HG03460 (cell line): ENCODE measurements at regions not wholly inside any gene's neighbourhood (a gene's known extent, or its start where the extent isn't known, plus 50 kb on each side); places are given as distances from the start of the nearest gene placed in this dataset.
"Not testable (repeated sequence)": the region's sequence is repeated elsewhere in the genome, so short reads cannot be mapped to it uniquely, and the experiment has no call there.

ENCODE experiments used
- ATAC-seq: cut with Tn5 transposase; IDR thresholded peaks from one replicate; pipeline ENCODE4 v1.9.1; 2021; ENCODE audit not compliant: unreplicated experiment

DNA sequence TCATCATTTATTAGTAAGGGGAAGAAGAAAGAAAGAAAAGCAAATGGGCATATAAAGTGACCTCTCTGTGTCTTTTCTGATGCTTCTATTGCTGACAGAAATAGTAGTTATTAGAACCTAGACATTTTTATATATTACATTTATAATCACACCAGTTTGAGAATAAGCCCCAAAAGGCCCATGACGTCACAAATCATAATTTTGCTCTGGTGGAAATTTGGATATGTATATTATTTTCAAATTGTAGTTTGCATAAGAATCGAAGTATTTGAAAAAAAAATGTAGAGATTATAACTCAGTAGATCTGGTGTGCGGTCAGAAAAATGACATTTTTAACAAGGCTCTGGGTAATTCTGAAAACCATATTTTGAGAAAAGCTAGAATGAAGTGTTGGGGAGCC, 101.2 kb upstream of the STEAP1 start:
- ATAC-seq = no peak

DNA sequence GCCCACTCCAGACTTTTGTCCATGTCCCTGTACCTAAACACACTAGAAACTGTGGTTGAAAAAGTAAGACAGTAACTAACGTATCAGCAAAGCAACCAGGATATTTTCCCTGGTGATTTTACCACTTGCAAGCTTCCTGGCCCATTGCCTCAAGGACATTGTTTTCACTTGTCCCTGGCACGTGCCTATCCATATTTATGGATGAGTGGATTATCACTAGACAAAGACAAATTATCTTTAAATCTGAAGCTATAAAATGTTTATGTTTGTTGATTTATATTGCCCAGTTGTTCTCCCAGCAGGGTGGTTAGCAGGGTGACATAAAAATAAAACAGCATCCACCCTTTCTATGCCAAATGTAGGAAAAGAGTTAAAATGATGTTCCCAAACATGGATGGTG, 93.2 kb upstream of the STEAP1 start:
- ATAC-seq = no peak

DNA sequence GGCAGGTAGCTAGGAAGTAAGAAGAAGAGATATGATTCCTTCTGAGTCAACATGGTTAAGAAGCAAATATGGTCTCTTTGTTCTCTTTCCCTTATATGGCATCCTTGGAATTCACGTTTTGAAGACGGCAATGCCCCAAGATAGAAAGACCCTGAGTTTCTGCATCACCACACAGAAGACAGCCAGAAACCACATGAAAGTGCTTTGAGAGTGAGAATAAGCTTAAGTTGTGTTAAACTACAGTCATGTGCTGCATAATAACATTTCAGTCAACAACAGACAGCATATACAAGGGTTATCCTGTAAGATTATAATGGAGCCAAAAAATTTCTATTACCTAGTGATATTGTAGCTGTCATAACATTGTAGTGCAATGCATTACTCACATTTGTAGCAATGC, 89.9 kb upstream of the STEAP1 start:
- no peak for ATAC-seq

DNA sequence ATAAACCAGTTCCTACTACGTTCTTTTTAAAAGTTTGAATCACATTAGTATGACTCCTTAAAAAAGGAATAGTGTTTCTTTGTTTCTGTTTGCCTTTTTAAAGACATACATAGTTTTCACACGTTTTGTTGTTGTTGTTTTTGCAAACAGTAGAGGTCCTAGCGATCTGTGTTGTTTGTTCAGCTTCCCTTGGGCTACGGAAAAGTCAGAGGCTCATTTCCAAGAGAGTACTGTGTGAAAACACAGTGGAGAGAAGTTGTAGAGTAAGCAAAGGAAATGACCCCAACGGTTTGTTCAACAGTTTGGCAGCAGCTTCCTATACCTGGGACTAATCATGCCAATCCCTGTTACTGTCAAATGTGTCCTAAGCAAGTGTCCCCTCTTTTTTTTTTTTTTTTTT, 87.1 kb upstream of the STEAP1 start:
- no peak for ATAC-seq

DNA sequence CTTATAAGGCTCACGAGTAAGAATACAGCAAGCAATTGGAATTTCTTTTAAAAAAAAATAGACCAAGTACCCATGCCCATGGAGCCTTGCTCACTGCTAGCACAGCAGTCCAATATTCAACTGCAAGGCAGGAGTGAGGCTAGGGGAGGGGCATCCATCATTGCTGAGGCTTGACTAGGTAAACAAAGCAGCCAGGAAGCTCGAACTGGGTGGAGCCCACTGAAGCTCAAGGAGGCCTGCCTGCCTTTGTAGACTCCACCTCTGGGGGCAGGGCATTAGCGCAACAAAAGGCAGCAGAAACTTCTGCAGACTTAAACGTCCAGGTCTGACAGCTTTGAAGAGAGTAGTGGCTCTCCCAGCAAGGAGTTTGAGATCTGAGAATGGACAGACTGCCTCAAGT, 84.0 kb upstream of the STEAP1 start:
- not testable (repeated sequence) for ATAC-seq

DNA sequence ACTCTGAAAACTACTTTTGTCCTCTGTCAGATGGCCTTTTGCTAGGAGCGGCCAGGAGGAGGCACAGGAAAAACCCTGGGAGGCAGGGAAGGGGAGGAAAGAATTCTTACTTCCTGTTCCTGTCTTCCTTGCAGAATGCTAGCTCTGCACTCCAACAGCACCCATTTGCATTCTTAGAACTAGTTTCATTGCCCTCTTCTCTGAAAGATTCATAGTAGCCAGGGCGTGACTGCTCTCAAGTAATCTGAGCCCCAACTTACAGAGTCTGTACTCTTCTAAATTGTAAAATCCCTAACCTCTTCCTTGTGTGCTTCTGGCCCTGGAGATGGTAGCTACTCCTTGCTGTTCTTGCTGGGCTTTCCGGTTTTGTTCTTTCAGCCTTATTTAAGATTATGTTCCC, 75.3 kb upstream of the STEAP1 start:
- ATAC-seq = no peak

DNA sequence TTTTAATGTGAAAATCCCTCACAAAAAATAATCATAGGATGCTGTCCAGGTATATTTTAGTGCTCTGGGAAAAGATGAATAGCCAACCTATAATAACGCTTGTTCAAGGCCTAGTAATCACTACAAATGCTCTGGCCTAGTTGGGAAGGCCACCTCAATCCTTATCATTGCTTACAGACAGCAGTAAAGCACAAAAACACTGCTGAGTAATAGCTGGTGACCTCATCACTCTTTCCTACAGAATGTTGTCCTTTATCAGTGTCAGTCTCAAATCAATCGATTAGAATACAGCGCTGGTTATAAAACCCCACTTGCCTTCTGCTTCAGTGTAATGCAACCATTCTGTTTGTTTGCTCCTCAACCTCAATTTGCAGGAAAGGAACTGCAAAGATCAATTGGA, 72.6 kb upstream of the STEAP1 start:
- ATAC-seq = no peak

DNA sequence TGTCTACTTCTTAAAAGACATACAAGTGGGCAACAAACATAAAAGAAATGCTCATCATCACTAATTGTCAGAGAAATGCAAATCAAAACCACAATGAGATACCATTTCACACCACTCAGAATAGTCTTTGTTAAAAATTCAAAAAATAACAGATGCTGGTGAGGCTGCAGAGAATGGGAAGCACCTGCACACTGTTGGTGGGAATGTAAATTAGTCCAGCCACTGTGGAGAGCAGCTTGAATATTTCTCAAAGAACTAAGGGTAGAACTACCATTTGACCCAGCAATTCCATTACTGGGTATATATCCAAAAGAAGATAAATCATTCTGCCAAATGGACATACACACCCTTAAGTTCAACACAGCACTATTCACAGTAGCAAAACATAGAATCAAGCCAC, 61.8 kb upstream of the STEAP1 start:
- no peak for ATAC-seq

DNA sequence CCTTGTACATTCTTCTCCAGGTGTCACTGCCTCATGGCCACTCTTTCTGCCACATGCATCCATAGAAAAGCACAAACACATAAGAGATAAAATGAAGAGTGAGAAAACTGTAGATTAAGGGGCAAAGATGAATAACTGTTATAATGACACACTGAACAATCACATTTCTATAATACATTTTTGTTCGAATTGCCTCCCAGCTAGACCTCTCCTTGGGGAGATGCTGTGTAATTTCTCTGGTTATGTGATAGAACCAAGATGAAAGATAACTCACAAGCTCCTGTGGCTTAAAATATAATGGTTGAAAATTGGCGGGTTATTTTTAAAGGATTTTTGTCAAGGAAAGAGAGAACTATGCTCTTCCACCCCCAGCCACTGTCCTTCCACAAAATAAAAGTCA, 60.2 kb upstream of the STEAP1 start:
- no peak for ATAC-seq
